Ramos (cell line): ENCODE measurements at regions not wholly inside any gene's neighbourhood (a gene's known extent, or its start where the extent isn't known, plus 50 kb on each side); places are given as distances from the start of the nearest gene placed in this dataset.
"Not testable (repeated sequence)": the region's sequence is repeated elsewhere in the genome, so short reads cannot be mapped to it uniquely, and the experiment has no call there.

ENCODE experiments used
- in situ Hi-C: fragments of 300-500 bp; cut with MboI; formaldehyde crosslinking; loops from one replicate; pipeline ENCODE4 v1.14.3; 2022; ENCODE audit warnings: low sequenced_read_pairs; ENCODE audit not compliant: unreplicated experiment

DNA sequence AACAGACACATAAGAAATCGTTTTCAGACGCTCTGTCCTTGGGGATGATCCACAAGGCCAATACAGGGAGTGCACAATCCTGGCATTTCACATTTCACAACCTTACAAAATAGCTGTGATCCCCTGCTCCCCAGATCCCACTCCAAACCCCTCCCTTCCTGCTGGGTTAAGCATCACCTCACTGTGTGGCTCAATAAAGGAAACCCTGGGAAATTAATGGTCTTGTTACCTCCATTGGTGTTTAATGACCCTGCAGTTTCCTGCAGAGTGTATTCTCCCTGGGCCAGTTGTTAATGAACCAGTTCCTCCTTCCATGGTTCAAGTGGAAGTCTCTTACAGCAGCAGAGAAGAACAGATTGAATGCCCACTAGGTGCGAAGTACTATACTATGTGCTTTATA, 334.7 kb downstream of the OMA1 start:
- in situ Hi-C loops: no loop called here

DNA sequence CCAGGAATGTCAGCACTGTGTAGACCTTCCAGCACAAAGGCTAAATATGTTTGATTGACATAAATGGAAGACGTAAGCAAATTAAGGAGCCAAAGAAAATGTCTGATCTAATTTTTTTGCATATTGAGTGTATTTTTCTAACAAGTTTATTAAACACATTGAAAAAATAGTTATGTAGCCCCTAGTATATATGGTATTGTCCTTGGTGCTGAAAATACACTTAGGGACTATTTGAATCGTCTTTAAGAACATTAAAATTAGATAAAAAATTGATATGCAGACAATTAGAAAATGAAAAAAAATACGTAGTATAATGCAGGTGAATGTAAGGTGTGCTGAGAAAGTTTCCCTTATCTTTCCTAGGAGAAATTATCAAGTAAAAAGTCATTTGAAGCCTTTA, 337.0 kb downstream of the OMA1 start:
- in situ Hi-C loops: no loop called here

DNA sequence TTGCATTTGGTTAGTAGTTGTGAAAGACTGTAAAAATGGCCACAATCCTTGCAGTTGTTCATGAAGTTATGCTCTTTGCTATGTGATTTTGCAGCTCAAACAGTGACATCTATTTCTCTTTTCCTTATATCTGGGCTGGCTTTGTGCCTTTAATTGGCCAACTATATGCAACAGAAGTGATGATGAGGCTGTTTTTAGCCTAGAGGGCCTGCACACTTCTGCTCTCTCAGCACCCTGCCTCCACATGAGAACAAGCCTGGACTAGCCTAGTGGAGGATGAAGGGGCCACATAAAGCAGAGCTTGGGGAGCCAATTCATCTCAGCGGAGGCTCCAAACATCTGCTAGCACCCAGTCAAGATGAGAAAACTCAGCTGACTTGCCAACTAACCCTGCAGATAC, 339.8 kb downstream of the OMA1 start:
- in situ Hi-C loops: no loop called here

DNA sequence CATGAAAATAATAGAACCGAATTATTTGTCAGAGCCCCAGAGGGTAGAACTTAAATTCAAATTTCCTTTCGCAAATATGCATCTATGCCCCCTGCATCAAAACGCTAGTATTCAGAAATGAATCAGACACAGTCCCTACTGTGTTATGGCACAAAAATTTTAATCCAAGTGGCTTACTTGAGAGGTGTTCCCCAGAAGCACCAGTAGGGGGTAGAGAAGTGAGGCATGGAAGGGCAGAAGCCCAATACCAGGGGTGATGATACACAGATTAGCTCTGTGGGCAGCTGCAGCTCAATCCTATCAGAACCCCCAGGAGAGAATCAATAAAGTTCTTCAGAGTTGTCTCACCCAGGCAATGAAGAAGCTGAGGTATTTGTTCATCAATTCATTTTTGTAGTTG, 342.2 kb downstream of the OMA1 start:
- in situ Hi-C loops: no loop called here

- in situ Hi-C loops: no loop called here
Observed at GRCh38 chr1:58201492-58202106, 344.9 kb downstream of the OMA1 start.

DNA sequence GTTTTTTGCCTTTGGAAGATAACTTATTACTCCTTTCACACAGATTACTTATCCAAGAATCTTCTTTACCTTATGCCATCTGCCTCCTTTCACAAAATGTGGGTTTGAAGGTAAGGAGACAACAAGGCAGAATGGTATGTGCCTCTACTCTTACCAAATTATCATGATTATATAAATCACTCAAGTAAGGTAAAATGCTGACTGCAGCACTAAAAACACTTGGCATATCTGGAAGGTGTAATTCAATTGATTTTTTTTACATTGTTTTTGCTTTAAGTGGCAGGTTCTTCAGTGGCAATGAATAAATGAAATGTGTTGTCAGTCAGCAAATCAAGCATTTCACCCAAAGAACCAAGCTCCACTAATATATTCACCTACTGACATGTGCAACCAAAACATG, 346.1 kb downstream of the OMA1 start:
- in situ Hi-C loops: no loop called here

- in situ Hi-C loops: no loop called here
Observed at GRCh38 chr1:58197811-58198210, 348.7 kb downstream of the OMA1 start.

DNA sequence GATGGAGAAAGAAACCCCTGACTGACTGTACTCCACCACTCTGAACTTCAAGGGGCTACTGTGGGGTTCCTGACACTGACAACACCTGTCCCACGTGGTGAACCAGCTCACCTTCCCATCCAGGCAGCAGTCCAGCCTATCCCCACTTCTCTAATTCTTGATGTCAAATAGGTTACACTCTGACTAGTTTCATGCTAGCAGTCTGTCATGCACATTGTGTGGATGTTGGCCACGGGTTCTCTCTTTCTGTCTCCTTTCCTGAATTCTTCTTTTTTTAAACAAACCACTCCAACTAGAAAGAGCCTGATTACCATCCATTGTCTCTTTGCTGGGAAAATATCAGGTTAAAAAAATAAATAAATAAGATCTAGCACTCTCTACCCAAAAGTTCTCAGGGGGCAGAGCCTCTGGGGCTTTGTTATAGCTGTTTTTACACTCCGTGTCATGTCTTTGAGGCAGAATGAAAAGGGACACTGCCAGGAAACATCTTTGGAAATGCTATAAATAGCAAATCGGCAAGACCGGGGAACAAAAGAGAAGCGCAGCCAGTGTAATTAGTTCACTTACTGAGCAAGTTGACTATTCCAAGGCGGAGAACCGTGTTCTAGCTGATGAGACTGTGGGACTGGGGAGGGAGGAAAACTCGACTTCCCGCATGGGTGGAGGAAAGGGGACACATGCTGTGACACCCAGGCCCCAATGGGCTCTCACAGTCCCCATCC, 356.1 kb downstream of the OMA1 start:
- in situ Hi-C loops: no loop called here

DNA sequence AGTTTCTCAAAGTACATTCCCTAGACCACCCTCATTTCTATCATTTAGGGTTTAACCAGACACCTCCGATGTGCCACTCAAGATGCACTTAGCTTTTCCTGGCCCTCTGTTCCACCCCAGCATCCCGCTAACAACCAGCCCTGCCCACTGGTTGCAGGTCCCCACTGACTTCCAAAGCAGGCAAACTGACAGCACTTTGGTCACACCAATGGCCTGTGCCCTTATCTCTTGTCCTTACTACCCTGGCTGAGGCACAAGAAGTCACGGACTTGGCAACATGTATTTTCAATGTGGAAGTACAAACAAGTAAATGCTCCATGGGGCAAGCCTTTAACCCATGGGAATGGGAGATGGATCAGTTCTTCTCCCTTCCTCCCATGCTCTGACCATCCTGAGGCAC, 357.1 kb downstream of the OMA1 start:
- in situ Hi-C loops: no loop called here

GRCh38 chr1:58183286-58183685, 363.2 kb downstream of the OMA1 start:
- in situ Hi-C loops: no loop called here

GRCh38 chr1:58180537-58180936, 366.0 kb downstream of the OMA1 start:
- in situ Hi-C loops: no loop called here

GRCh38 chr1:58169160-58169559, 377.4 kb downstream of the OMA1 start:
- in situ Hi-C loops: not testable (repeated sequence)

DNA sequence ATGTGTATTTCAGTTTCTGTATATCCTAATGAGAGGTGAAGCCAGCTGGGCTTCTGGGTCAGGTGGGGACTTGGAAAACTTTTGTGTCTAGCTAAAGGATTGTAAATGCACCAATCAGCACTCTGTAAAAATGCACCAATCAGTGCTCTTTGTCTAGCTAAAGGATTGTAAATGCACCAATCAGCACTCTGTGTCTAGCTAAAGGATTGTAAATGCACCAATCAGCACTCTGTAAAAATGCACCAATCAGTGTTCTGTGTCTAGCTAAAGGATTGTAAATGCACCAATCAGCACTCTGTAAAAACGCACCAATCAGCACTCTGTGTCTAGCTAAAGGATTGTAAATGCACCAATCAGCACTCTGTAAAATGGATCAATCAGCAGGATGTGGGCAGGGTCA, 379.4 kb downstream of the OMA1 start:
- in situ Hi-C loops: not testable (repeated sequence)

DNA sequence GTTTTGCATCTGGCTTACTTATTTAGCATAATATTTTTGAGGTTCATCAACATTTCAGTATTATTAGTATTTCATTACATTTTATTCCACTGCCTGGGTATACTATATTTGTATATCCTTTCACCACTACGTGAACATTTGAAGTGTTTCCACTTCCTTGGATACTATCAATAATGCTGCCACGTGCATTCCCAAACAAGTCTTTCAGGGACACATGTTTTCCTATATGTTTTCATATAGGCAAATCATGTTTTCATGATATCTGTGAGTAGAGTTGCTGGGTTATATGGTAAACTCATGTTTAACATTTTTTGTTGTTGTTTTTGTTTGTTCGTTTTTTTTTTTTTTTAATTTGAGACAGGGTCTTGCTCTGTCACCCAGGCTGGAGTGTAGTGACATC, 380.1 kb downstream of the OMA1 start:
- in situ Hi-C loops: no loop called here

GRCh38 chr1:58165073-58165472, 381.5 kb downstream of the OMA1 start:
- in situ Hi-C loops: no loop called here

DNA sequence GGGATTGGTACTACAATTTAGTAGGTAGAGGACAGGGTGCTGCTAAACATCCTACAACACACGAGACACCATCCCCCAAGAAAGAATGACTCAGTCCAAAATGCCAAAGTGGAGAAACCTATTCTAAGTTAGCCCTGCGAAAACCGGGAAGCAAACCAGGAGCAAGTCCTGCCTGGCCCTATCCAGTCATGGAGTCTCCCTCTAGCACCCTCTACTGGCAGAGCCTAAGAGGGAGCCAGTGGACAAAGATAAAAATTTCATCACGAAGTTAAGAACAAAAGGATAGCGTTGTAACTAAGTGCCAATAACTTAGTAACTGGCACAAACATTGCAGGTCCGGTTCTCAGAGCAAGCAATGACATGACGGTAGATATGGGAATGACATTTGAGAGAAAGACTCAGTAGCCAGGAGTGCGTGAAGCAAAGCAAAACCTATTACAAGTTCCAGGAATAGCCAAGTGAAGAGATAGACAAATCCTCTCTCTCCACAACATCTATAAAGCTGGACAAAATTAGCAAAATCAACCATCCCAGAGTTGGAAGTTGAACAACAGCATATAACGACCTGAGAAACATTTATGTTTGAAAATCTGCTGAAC, 383.5 kb downstream of the OMA1 start:
- in situ Hi-C loops: no loop called here

DNA sequence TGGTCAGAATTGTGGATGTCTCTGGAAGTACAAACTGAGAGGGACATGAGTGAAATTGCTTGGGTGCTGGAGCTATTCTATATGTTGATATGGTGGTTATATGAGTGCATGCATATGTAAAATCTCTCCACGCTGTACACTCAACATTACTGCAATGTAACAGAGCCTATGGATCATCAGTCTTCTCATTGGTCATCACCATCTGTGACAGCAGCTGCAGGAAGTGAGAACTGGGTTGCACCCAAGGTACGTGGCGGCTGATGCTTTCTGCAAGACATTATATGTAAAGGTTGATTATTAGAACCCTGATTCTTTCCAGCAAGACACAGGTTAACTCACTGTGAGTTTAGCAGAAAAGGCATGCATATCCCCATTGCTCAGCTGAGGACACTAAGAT, 387.1 kb downstream of the OMA1 start:
- in situ Hi-C loops: no loop called here

DNA sequence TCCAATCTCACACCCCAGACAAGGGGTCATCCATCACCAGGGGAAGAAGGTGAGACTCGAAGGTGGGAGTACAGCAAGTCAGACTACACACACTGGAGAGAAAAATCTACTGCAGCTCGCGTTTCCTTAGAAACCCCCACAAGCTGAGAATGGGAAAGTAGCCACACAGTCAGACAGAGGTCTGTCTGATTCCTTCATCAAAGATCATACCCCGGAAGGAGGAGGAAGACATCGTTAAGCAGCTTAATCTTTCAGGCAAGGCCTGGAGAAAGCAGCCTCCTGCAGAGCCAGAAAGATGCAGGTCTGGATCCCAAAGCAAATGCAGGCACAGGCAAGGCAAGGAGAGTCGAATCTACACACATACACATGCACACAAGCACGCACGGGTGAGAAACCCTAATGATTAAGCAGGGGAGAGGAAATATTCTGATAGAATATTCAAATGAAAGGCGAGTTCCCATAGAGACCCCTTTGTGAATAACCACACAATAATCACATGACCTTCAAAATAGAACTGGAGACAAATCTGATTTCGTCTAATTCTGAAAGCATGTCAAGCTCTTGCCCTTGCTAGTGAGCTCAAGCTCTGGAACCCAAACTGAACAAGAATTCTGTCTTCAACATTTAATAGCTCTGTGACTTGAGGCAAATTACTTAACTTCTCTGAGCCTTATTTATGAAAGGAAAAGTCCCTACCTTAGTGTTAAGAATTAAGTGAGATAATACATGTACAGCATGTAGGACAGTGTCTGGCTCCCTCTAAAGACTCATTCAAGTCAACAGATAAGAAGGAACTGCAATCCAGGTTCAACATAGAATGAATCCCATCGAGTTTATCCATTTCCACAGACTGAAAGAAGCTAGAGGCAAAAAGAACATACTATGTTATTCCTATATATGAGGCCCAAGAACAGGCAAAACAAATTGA, 387.8 kb downstream of the OMA1 start:
- in situ Hi-C loops: no loop called here

- in situ Hi-C loops: no loop called here
Observed at GRCh38 chr1:58158016-58158415, 388.5 kb downstream of the OMA1 start.

DNA sequence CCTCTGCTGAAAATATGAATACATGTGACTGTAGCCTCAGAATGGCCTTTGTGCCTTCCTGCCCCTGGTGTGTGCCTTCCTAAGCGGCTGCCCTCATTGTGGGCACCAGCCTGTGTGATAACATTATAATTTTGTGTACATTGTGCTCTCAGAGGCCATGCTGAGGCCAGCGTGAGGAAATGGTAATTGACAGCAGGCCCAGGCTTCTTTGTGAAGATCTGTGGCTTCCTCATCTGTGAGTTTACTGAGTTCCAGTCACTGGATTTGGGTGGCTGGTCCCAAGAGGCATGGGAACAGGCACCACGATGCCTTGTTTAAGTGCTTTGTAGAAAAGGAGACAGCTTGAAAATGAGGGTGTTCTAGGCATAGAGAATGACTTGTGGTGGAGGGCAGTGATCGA, 389.3 kb downstream of the OMA1 start:
- in situ Hi-C loops: no loop called here

- in situ Hi-C loops: no loop called here
Observed at GRCh38 chr1:58156831-58157230, 389.7 kb downstream of the OMA1 start.
